IgD-negative memory B cell (primary cell): ENCODE measurements at regions not wholly inside any gene's neighbourhood (a gene's known extent, or its start where the extent isn't known, plus 50 kb on each side); places are given as distances from the start of the nearest gene placed in this dataset.

Source experiments
- H3K27ac Mint-ChIP-seq, 3 donors: one replicate each; pipeline ENCODE4 v1.8.0; 2020 to 2022; ENCODE audit warnings: mild to moderate bottlenecking in 3 of 3, mixed read lengths in 3 of 3, moderate library complexity in 1 of 3
- H3K27me3 Mint-ChIP-seq: one replicate; pipeline ENCODE4 v1.8.0; 2021; ENCODE audit warnings: mixed read lengths
- H3K36me3 Mint-ChIP-seq: one replicate; pipeline ENCODE4 v1.8.0; 2020; ENCODE audit warnings: mild to moderate bottlenecking, mixed read lengths
- H3K4me1 Mint-ChIP-seq, 3 donors: one replicate each; pipeline ENCODE4 v1.8.0; 2020 to 2022; ENCODE audit warnings: mixed read lengths in 3 of 3, mild to moderate bottlenecking in 1 of 3
- H3K4me3 Mint-ChIP-seq, 4 donors: one replicate each; pipeline ENCODE4 v1.8.0; 2020 to 2022; ENCODE audit warnings: mild to moderate bottlenecking in 4 of 4, mixed read lengths in 4 of 4, moderate library complexity in 3 of 4
- H3K9me3 Mint-ChIP-seq, 3 donors: one replicate each; pipeline ENCODE4 v1.8.0; 2020 to 2021; ENCODE audit warnings: mixed read lengths in 3 of 3, mild to moderate bottlenecking in 1 of 3

GRCh38 chr1:216788671-216789070 lies 65.4 kb upstream of the ESRRG start:
- no peaks in the 10 kb centered on the region for H3K27me3 Mint-ChIP-seq

GRCh38 chr1:216785737-216786136 lies 62.5 kb upstream of the ESRRG start:
- Mint-ChIP-seq H3K27me3 (no peaks in the 10 kb centered on the region), H3K4me3 (no peak overlapping the region), H3K27ac (no peak overlapping the region), H3K4me1 (no peaks in the 10 kb centered on the region), H3K36me3 (no peaks in the 10 kb centered on the region), H3K9me3 (peaks cover 0 to 3% (median 2%) of the 10 kb centered on the region in 3 donors)

More at GRCh38 chr1:216788671-216789070, 65.4 kb upstream of the ESRRG start:
- H3K9me3 Mint-ChIP-seq = peaks cover 0 to 3% (median 2%) of the 10 kb centered on the region in 3 donors
- no peak overlapping the region for H3K4me3 Mint-ChIP-seq
- H3K27ac Mint-ChIP-seq = no peak overlapping the region
- no peaks in the 10 kb centered on the region for H3K36me3 Mint-ChIP-seq
- H3K4me1 Mint-ChIP-seq = no peaks in the 10 kb centered on the region

GRCh38 chr1:216785221-216785620 lies 62.0 kb upstream of the ESRRG start:
- no peaks in the 10 kb centered on the region for H3K4me1 Mint-ChIP-seq
- no peaks in the 10 kb centered on the region for H3K36me3 Mint-ChIP-seq
- peaks cover 0 to 3% (median 2%) of the 10 kb centered on the region in 3 donors for H3K9me3 Mint-ChIP-seq
- H3K27ac Mint-ChIP-seq = no peak overlapping the region
- no peak overlapping the region for H3K4me3 Mint-ChIP-seq
- no peaks in the 10 kb centered on the region for H3K27me3 Mint-ChIP-seq

GRCh38 chr1:216779686-216780085 lies 56.5 kb upstream of the ESRRG start:
- Mint-ChIP-seq H3K27ac (no peak overlapping the region), H3K36me3 (no peaks in the 10 kb centered on the region), H3K4me1 (no peaks in the 10 kb centered on the region)

GRCh38 chr1:216778737-216779136 lies 55.5 kb upstream of the ESRRG start:
- no peaks in the 10 kb centered on the region for H3K27me3 Mint-ChIP-seq
- H3K9me3 Mint-ChIP-seq = peaks cover 0 to 7% (median 0%) of the 10 kb centered on the region in 3 donors
- H3K4me1 Mint-ChIP-seq = no peaks in the 10 kb centered on the region
- no peak overlapping the region for H3K27ac Mint-ChIP-seq
- no peaks in the 10 kb centered on the region for H3K36me3 Mint-ChIP-seq
- no peak overlapping the region for H3K4me3 Mint-ChIP-seq

More at GRCh38 chr1:216779686-216780085, 56.5 kb upstream of the ESRRG start:
- Mint-ChIP-seq H3K9me3 (peaks cover 0 to 7% (median 0%) of the 10 kb centered on the region in 3 donors), H3K4me3 (no peak overlapping the region), H3K27me3 (no peaks in the 10 kb centered on the region)

GRCh38 chr1:216777148-216777547 lies 53.9 kb upstream of the ESRRG start:
- no peaks in the 10 kb centered on the region for H3K36me3 Mint-ChIP-seq
- no peak overlapping the region for H3K4me3 Mint-ChIP-seq
- no peaks in the 10 kb centered on the region for H3K27me3 Mint-ChIP-seq

More at GRCh38 chr1:216777148-216777547, 53.9 kb upstream of the ESRRG start:
- no peaks in the 10 kb centered on the region for H3K4me1 Mint-ChIP-seq
- H3K27ac Mint-ChIP-seq = no peak overlapping the region
- H3K9me3 Mint-ChIP-seq = peaks cover 0 to 7% (median 0%) of the 10 kb centered on the region in 3 donors
